Body of pancreas (tissue), 4 donors: ENCODE measurements at regions not wholly inside any gene's neighbourhood (a gene's known extent, or its start where the extent isn't known, plus 50 kb on each side); places are given as distances from the start of the nearest gene placed in this dataset.

ENCODE experiments used
- POLR2A ChIP-seq, 3 donors: fragments of 450-650 bp; IDR thresholded peaks; one replicate each; pipeline ENCODE4 v1.6.1; 2016; ENCODE audit warnings: antibody characterized with exemption in 3 of 3, mild to moderate bottlenecking in 2 of 3
- TF ChIP-seq, protein P1 (sequence below), 7 experiments: fragments of 450-650 bp in 4 of 7; fragments of 200-600 bp in 3 of 7; sonication (generic) in 3 of 7; IDR thresholded peaks; one replicate each; pipeline ENCODE4 v1.5.1; 2016 to 2019; ENCODE audit warnings: antibody characterized with exemption in 7 of 7

DNA sequence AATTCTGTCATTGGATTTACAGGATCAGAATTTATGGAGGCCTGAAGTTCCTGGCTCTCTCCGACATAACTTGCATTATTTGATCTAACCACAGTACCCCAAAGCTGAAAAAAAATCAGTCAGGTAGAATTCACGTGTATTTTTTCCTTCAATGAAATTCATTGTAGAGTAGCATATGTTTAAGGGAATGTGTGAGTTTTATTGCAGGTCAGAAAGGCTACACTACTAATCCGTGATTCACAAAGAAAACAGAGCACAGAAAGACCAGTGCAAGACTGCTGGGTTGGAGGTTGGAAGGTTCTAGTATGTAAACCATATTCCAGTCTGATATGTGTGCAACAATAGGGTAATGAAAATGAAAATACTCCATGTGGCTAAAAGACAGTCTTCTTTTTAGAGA is 247.0 kb upstream of the FERD3L start:
- TF ChIP-seq, protein P1, sequence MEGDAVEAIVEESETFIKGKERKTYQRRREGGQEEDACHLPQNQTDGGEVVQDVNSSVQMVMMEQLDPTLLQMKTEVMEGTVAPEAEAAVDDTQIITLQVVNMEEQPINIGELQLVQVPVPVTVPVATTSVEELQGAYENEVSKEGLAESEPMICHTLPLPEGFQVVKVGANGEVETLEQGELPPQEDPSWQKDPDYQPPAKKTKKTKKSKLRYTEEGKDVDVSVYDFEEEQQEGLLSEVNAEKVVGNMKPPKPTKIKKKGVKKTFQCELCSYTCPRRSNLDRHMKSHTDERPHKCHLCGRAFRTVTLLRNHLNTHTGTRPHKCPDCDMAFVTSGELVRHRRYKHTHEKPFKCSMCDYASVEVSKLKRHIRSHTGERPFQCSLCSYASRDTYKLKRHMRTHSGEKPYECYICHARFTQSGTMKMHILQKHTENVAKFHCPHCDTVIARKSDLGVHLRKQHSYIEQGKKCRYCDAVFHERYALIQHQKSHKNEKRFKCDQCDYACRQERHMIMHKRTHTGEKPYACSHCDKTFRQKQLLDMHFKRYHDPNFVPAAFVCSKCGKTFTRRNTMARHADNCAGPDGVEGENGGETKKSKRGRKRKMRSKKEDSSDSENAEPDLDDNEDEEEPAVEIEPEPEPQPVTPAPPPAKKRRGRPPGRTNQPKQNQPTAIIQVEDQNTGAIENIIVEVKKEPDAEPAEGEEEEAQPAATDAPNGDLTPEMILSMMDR (IDR thresholded peaks at IDR 0.05), result no peak
- TF ChIP-seq POLR2A (IDR thresholded peaks at IDR 0.05), result no peak
